NCI-H1436 (cell line): ENCODE measurements at regions not wholly inside any gene's neighbourhood (a gene's known extent, or its start where the extent isn't known, plus 50 kb on each side); places are given as distances from the start of the nearest gene placed in this dataset.
"Not testable (repeated sequence)": the region's sequence is repeated elsewhere in the genome, so short reads cannot be mapped to it uniquely, and the experiment has no call there.

Experiments
- DNase-seq: peaks from one replicate; lab custom pipeline; 2025; lab: John Stamatoyannopoulos, UW

DNA sequence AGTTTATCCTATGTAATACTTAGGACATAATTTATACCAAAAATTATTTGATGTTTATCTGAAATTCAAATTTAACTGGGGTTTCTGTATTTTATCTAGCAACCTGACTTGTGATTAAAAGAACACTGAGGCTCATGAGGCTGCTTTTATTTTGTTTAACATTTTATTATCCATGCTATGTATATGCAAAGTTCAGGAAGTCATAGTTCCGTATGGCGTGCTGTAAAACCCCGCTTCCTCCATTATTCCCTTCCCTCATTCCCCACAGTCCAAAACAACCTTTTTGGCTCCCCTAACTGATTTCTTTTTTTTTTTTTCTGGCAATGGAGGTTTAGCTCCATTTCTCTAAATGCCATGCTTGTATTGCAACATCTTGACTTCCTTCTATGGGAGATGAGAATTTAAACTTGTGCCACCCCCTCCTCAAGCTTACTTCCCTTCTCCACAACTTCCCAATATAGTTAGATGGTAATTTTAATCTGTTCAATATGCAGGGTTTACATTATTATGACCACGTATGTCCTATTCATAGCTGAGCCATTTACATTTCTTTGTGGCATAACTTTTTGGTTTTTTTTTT, 138.0 kb upstream of the DNAH14 start:
- DNase-seq = no peak

DNA sequence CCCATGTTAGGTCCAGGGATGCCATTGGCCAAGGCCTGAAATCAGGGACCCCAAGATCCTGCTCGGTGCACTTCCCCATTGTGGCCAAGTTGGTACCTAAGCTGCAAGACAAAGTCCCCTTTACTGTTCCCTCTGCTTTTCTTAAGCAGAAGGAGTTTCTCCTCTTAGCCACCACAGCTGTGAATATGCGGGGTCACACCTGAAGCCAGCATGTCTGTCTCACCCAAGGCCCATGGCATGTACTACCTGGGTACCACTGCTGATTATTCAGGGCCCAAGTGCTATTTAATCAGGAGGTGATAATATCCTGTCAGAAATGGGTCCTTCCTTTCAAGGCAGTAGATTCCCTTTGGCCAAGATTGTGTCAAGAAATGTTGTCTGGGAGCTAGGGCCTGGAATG, 133.9 kb upstream of the DNAH14 start:
- DNase-seq = no peak

DNA sequence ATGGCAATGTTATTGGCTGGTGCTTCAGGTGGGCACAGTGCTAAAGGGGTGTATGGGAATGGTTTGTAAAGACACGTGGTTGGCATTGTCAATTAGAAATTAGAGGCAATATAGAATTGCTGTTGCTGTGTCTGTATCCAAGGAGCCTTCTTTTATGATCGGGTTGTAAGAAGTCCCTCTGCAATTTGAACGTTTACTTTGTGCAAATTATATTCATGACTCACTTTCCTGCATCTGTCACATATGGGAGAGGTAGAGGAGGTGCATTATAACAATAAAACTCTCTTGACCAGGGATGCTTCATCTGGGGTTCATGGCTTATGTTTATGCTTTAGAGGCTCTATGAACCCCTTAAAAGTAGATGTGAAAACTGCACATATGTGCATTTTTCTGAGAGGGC, 130.4 kb upstream of the DNAH14 start:
- DNase-seq = peak; percentile 4

GRCh38 chr1:224800486-224801119, 128.9 kb upstream of the DNAH14 start:
- DNase-seq = no peak

DNA sequence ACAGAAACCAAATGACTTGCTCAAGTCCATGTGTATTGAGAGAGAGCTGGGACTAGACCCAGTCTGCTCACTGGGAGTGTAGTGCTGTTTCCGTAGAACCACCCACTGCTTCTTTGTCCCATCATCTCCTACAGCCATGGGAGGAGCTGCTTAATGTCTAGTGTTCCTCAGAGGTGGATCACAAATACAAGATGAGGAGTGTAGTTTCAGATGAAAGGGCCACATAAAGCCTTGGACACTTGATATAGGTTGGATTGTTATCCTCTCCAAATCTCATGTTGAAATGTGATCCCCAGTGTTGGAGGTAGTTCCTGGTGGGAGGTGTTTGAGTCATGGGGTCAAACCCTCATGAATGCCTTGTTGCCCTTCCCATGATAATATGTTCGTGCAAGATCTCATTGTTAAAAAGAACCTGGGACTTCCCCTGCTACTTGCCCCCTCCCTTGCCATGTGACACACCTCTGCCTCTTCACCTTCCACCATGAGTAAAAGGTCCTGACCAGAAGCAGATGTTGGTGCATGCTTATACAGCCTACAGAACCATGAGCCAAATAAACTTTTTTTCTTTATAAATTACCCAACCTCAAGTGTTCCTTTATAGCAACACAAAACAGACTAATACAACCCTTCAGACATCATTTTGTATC, 127.5 kb upstream of the DNAH14 start:
- DNase-seq = no peak

DNA sequence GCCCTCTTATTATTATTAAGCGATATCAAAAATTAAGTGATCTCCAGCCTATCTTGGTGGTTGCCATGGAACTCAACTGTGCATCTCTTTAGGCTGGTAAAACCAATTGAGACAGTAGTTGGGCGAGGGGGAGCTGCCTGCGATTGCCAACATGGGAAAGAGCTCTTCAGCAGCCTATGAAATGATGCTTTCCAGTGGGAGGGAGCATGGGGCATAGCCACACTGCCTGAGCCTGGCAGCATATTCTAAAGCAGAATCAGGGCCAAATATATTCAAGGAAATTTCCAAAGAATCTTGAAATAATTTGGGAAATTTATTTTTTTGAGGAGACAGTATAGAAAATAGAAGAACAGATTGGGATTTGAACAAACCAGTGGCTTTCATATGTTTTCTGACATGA, 126.9 kb upstream of the DNAH14 start:
- no peak for DNase-seq

DNA sequence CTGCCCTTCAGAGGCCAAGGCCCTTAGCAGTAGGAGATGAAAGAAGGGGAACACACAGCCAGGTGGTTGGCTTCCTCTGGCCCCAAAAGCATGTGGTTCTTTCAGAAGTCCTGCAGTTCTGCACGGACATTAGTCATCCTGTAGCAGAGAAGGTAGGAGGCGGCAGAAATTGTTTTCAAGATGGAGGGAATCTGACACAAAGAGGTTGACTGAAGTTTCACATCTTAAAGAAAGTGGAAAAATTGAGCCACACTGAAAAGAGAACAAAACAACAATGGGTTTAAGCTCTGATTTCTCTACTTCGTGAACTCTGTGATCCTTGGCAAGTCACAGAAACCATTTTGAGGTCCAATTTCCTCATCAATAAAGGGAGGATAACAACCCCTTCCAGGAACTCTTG, 125.3 kb upstream of the DNAH14 start:
- DNase-seq = no peak

- DNase-seq = no peak
These were observed 123.6 kb upstream of the DNAH14 start for GRCh38 chr1:224805889-224806288.

- no peak for DNase-seq
These were observed 120.3 kb upstream of the DNAH14 start for GRCh38 chr1:224809137-224809536.

GRCh38 chr1:224809613-224810012, 119.9 kb upstream of the DNAH14 start:
- DNase-seq = no peak

DNA sequence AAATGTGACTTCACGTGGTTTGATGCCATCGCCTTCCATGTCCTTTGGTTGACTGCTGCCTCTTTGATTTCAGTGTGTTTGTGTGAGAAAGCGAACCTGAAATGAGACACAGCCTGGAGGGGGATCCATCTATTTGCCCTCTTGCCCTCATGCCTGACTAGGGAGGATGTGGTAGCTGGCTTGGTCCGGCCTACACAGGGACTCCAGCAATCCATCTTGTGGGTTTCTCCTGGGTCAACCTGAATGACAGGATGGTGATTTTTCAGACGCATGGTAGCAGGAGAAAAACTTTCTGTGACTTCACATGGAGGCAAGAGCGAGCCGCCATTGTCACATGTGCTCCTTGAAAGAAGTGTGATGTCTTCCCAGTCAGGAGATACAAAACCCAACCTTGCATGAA, 117.9 kb upstream of the DNAH14 start:
- no peak for DNase-seq

- DNase-seq = no peak
These were observed 113.8 kb upstream of the DNAH14 start for GRCh38 chr1:224815647-224816046.

DNA sequence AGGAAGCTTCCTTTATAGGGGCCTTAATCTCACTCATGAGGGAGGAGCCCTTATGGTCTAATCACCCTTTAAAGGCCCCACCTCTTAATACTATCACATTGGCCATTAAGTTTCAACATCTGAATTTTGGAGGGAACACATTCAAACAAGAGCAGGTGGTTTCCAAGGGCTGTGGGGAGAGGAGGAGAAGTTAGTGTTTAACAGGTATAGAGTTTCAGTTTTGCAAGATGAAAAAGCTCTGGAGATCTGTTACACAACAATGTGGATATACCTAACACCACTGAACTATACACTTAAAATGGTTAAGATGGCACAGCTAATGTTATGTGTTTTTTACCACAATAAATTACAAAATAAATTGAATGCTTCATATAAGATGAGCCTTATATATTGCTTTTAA, 113.4 kb upstream of the DNAH14 start:
- no peak for DNase-seq

DNA sequence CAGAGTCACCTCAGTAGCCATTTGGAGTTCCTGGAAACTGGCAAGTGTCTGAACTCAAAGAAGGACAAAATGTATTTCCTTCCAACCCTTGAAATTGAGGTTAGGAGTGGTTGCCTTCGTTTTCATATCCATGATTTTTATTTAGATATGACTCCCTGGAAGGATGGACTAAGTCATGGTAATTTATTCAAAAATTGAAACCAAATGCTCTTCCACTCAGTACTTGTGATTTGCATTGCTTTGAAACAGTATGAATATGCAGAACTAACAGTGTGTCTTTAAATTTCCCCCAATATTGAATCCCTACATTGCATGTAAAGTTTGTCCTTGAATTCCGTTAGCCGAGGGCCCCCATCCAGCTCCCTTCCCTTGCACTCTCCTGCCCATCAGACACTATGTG, 112.1 kb upstream of the DNAH14 start:
- no peak for DNase-seq

DNA sequence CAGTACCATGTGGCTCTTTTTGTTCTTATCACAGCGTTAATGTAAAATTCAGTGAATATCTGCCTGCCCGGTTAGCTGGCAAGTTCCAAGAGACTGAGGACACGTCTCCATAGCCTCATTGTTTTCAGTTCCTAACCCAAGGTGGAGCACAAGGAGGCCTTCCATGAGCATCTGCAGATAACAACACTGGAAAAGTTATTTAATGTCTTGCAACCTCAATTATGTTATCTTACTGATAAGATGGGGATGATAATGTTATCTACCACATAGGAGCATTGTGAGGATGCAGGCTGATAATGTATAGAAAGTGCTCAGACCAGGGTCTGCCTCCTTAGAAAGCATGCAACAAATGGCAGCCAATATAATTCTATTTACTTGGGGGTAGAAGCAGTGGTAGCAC, 109.6 kb upstream of the DNAH14 start:
- DNase-seq = no peak

DNA sequence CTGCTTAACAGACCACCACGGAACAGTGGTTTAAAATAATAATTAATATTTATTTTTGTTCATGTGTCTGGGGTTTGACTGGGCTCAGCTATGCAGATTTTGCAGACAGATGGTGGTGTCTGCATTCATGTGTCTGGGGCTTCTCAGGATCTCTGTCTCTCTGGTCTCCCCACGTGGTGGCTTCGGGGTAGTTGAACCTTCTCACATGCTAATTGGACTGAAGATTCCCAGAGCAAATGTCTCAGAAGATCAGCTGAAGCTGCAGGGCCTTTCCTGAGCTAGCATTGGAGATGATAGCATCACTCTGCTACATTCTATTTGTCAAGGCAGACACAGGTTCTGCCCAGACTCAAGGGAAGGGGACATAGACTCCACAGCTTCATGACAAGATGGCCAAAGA, 109.1 kb upstream of the DNAH14 start:
- no peak for DNase-seq

- DNase-seq = not testable (repeated sequence)
These were observed 107.7 kb upstream of the DNAH14 start for GRCh38 chr1:224821751-224822150.

GRCh38 chr1:224825525-224826000, 103.9 kb upstream of the DNAH14 start:
- no peak for DNase-seq

- no peak for DNase-seq
These were observed 100.8 kb upstream of the DNAH14 start for GRCh38 chr1:224828691-224829090.

GRCh38 chr1:224831501-224831900, 98.0 kb upstream of the DNAH14 start:
- DNase-seq = no peak

DNA sequence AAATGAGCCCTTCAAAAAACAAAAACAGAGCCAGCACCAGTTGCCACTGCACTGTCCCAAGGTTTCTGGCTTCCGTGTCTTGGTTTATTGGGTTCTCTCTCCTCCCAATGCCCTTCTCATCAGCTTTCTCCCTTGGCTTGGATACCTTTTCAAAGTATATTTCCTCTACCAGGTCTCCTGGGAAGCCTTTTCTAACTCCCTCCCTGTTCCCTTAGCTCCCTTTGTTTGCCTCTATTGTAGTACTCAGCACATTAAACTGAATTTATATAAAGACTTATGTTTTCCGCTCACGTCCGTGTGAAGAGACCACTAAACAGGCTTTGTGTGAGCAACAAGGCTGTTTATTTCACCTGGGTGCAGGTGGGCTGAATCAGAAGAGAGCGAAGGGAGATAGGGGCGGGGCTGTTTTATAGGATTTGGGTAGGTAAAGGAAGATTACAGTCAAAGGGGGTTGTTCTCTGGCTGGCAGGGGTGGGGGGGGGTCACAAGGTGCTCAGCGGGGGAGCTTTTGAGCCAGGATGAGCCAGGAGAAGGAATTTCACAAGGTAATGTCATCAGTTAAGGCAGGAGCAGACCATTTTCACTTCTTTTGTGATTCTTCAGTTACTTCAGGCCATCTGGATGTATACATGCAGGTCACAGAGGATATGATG, 89.7 kb upstream of the DNAH14 start:
- not testable (repeated sequence) for DNase-seq

GRCh38 chr1:224841803-224842202, 87.7 kb upstream of the DNAH14 start:
- DNase-seq = not testable (repeated sequence)
